ENCODE measurements at regions not wholly inside any gene's neighbourhood (a gene's known extent, or its start where the extent isn't known, plus 50 kb on each side); places are given as distances from the start of the nearest gene placed in this dataset.
"Not testable (repeated sequence)": the region's sequence is repeated elsewhere in the genome, so short reads cannot be mapped to it uniquely, and the experiment has no call there.

DNA sequence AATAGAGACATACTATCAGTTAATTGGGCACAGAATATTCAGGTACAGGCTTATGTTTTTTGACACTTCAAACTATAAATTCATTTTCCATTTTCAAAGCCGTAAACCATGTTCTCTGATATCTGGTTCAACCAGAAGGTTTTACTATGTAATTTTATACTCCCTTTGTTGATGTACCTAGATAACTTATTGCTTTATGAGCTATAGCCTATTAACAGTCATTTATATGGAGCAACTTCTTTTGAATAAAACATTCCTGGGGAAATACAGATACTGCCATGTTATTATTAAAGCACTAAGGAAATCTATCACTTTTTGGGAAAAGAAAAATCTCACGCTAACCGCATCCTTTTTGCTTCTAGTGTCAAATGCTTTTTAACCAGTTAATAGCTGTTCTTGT lies 505.6 kb downstream of the PYDC2 start:
- DNase-seq (ENCODE audit: low spot score), result no peak

GRCh38 chr3:191968299-191968698 lies 507.3 kb downstream of the PYDC2 start:
- no peak for DNase-seq (ENCODE audit: low spot score)

- no peak for DNase-seq (ENCODE audit: low spot score)
Observed at GRCh38 chr3:191972714-191973398, 511.9 kb downstream of the PYDC2 start.

GRCh38 chr3:191973820-191974219 lies 512.9 kb downstream of the PYDC2 start:
- DNase-seq (ENCODE audit: low spot score), result no peak

GRCh38 chr3:191975936-191976335 lies 515.0 kb downstream of the PYDC2 start:
- DNase-seq (ENCODE audit: low spot score), result no peak

DNA sequence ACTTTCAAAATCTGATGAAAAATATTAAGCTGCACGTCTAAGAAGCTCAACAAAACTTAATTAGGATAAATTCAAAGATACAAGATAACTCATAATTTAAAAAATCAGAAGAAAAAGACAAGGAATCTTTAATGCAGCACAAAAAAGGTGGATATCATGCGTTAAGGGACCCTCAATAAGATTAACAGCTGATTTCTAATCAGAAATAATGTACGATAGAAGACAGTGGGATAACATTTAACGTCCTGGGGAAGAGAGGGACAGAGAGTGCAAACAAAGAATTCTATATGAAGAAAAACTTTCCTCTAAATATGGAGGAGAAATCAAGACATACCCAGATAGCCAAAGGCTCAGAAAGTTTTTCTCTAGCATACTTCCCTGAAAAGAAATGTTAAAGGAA lies 519.5 kb downstream of the PYDC2 start:
- DNase-seq (ENCODE audit: low spot score), result no peak

DNA sequence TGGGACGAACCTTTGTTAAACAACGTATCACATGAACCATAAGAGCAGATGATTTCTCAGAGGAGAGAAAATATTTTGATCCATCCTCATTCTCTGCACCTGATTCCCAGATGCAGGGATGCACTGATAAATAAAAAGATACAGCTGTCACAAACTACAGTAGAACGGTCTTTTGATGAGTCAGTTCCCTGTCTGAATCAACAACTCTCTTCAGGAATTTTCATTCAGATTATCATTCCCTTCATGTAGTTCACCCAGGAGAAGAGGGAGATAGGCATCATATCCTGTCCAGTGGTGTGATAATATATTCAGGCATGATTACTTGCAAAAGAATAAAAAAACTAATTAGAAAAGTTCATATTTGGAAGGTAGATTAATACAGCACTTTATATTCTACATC lies 521.5 kb downstream of the PYDC2 start:
- no peak for DNase-seq (ENCODE audit: low spot score)

DNA sequence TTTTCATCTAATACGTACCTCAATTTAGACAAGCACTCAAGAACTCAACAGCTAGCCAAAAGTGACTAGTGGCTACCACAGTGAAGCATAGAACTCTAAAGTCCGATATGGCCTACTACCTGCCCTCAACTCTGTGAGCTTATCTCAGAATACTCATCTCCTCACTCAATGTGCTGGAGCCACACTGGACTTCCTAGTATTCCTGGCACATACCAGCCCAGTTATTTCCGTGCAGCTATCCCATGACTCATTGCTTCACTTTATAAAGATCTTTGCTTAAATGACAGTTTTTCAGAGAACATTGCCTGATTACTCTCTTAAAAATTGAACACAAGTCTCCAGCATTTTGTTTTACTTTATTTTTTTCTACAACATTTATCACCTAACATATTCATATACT lies 524.7 kb downstream of the PYDC2 start:
- DNase-seq (ENCODE audit: low spot score), result no peak

- DNase-seq (ENCODE audit: low spot score), result no peak
Observed at GRCh38 chr3:191987831-191988350, 526.9 kb downstream of the PYDC2 start.

DNA sequence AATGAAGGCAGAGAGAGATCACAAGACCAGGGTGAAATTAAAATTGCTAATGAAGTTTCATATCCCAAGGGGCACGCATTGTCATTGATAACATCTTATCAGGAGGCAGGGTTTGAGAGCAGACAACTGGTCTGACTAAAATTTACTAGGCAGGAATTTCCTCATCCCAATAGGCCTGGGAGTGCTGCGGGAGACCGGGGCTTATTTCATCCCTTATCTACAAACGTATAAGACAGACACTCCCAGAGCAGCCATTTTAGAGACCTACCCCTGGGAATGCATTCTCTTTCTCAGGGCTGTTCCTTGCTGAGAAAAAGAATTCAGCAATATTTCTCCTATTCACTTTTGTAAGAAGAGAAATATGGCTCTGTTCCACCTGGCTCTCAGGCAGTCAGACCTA lies 533.0 kb downstream of the PYDC2 start:
- DNase-seq (ENCODE audit: low spot score), result not testable (repeated sequence)

DNA sequence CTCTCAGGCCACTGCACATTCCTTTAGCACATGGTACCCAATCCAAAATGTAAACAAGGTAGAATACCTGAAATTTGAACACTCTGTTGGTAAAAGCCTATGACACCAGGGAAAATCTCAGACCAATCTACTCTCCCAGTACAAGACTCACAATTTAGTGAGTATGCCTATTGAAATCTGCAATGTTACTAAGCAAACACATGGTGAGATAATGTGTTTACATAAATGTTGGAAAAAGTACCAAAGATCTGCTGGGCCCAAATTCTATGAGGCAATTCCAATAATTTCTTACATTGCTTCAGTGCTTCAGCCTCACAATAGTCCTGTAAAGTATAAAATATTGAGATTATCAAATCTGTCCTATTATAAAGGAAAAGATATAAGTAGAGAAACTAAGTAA lies 536.1 kb downstream of the PYDC2 start:
- DNase-seq (ENCODE audit: low spot score), result peak; percentile 11

DNA sequence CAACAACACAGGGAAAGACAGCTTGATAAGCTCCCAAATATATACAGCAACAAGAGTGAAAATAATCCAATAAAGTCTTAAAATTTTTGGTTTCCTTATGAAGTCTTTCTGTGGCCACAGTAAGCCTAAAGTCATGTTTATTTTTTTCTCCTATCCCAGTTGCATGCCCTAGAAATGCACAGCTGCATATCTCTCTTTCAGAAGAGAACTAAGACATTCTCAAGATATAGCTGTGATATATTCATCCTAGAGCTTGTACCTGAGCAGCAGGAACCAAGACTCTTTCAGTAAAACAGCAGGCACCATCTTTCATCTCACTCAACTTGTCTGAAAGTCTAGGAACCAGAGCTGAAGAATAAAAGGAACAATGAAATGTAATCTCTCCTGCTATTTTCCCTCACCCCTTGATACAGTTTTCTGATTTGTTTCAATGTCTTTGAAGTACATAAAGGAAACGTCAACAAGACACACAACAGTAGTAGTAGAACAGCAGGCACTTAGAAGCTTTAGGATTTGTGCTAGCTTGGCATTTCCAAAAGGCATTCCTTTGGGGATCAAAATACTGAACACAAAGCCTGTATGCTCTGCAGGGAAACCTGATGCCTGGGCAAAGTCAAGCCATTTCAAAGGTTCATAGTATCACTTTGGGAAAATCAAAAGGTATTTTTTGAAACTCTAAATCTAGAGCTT lies 536.8 kb downstream of the PYDC2 start:
- DNase-seq (ENCODE audit: low spot score), result no peak

DNA sequence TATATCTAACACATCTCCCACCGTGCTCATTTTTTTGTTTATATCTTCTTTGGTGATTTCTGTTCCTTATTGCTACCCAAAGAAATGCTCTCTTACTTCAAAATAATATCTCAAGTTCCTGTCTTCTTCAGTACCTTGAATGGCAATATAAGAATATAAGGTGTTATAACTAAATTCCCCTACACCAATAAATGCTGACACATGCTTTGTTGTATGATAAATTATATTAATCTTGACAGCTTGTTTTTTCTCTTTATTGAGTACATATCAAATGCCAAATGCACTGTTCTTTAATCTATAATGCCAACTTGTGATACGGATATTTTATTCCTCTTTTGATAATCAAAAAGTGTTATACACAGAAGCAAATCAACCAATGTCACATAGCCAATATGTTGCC lies 540.3 kb downstream of the PYDC2 start:
- no peak for DNase-seq (ENCODE audit: low spot score)

- DNase-seq (ENCODE audit: low spot score), result no peak
Observed at GRCh38 chr3:192005989-192006388, 545.0 kb downstream of the PYDC2 start.

DNA sequence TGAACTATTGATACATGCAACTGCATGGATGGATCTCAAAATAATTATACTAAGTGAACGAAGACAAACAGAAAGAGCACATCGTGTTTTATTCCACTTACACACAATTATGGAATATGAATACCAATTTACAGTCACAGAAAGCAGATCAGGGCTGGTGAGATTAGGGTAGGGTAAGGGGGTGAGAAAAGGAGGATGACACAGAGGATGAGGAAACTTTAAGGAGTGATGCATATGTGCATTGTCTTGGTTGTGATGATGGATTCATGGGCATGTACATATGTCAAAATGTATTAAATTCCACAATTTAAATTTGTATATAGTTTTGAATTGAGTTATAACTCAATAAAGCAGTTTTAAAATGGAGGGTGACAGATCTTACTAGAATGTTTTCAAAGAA lies 548.9 kb downstream of the PYDC2 start:
- no peak for DNase-seq (ENCODE audit: low spot score)

DNA sequence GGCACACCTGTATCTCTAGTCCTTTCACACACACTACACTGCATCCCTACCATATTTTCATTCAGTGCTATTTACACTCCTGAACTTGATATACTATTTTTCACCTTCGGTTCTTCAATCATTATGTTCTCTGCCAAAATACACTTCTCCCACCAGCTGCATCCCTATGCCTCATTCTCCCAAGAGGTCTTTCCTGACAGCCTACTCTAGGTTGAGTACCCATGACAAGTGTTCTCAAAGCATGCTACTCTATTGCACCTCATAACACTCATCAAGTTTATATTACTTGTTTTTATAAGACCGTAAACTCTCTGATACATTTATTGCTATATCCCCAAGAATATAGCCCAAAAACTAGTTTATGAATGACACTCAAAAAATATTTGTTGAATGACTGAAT lies 549.5 kb downstream of the PYDC2 start:
- DNase-seq (ENCODE audit: low spot score), result no peak

GRCh38 chr3:192011137-192011536 lies 550.2 kb downstream of the PYDC2 start:
- no peak for DNase-seq (ENCODE audit: low spot score)

- DNase-seq (ENCODE audit: low spot score), result no peak
Observed at GRCh38 chr3:192013110-192013509, 552.1 kb downstream of the PYDC2 start.

GRCh38 chr3:192022412-192022811 lies 561.4 kb downstream of the PYDC2 start:
- no peak for DNase-seq (ENCODE audit: low spot score)

- DNase-seq (ENCODE audit: low spot score), result no peak
Observed at GRCh38 chr3:192024751-192025150, 563.8 kb downstream of the PYDC2 start.

- no peak for DNase-seq (ENCODE audit: low spot score)
Observed at GRCh38 chr3:192026661-192027060, 565.7 kb downstream of the PYDC2 start.

GRCh38 chr3:192031941-192032340 lies 571.0 kb downstream of the PYDC2 start:
- no peak for DNase-seq (ENCODE audit: low spot score)

GRCh38 chr3:192033246-192033645 lies 572.3 kb downstream of the PYDC2 start:
- no peak for DNase-seq (ENCODE audit: low spot score)

DNA sequence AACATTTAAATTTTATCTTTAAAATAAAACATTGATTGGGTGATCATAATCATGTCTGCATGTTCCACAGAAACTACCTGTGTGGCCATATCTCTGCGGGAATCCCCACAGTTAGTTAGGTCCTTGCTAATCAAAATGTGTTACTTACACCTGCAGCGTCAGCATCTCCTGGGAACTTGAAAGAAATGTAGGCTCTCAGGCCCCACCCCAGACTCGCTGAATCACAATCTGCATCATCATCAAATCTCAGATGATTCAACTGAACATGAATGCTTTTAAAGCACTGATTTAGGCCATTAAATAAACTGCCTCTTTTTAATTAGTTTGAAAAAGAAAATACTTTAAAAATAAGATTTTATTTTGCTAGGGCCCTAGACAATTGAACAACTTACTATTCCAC lies 577.8 kb downstream of the PYDC2 start:
- DNase-seq (ENCODE audit: low spot score), result no peak

Data from HuH-7 (cell line).